ENCODE measurements at regions not wholly inside any gene's neighbourhood (a gene's known extent, or its start where the extent isn't known, plus 50 kb on each side); places are given as distances from the start of the nearest gene placed in this dataset.

DNA sequence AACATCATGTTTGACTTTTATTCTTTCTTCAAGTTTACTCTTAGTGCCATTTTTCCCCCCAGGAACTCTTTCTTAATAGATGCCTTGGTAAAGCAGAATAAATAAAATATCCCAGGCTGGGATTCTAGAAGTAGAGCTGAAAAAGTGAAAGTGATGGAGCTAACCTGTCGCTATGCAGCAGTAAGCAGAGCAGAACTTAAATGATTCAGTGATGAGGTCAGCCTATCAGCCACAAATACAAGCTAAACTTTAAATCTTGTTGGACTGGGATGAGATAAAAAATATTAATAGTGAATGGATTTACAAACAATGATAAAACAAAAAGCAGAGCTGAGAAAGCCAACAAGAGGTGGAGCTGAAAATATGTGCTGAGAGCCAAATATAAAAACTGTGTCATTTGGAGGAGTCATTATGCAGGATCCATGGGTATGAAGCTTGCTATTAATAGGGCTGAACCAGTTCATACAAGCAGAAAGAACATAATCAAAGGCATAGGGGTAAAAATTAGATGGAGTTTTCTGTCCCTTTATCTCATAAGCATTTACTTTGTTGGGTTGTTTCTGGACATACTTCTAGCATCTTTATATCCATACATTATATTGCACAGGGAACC, 877.8 kb downstream of the EPHA7 start:
- FAIRE-seq, result no peak
- no peaks in the 10 kb centered on the region for H3K4me1 ChIP-seq (ENCODE audit: control insufficient read depth in 3 of 3, insufficient read depth in 2 of 3, low read depth in 1 of 3, low read length in 2 of 3)
- no peak for DNase-seq
- H3K4me3 ChIP-seq (ENCODE audit: low read depth in 1 of 3, low read length in 3 of 3), result no peak overlapping the region
- H3K27me3 ChIP-seq (ENCODE audit: control insufficient read depth in 3 of 3, insufficient read depth in 3 of 3, low read length in 3 of 3), result no peaks in the 10 kb centered on the region
- H3K27ac ChIP-seq (ENCODE audit: low read depth in 1 of 3, low read length in 2 of 3), result no peak overlapping the region
- WGBS, 3 donors, result 73 to 79% (median 78%) methylated on average over 1 of the region's 1 CpG
- no peaks in the 10 kb centered on the region for H3K9me3 ChIP-seq (ENCODE audit: control insufficient read depth in 2 of 2, insufficient read depth in 1 of 2, low read depth in 1 of 2, low read length in 1 of 2)
- no peaks in the 10 kb centered on the region for H3K36me3 ChIP-seq (ENCODE audit: control insufficient read depth in 3 of 3, insufficient read depth in 2 of 3, low read depth in 1 of 3, low read length in 3 of 3)

DNA sequence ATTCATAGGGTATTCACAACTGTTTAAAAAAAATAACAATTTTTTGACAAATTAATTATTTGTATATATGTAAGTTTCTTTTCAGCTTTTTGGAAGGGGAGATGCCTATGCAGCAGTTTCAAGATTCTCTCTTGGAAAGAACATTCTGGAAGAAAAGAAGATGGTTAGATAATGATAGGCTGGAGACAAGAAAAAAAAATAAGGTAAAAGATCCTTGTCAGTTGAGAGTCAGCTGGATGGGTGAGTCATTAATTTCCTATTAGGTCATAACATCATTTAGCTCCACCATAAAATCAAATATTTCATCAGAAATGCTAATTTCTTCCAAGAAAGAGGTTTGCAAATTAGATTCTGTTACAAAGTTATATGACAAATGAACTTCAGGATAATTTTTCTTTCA, 880.4 kb downstream of the EPHA7 start:
- DNase-seq (no peak), FAIRE-seq (no peak)
- H3K36me3 ChIP-seq (ENCODE audit: control insufficient read depth in 3 of 3, insufficient read depth in 2 of 3, low read depth in 1 of 3, low read length in 3 of 3), result no peaks in the 10 kb centered on the region
- H3K4me1 ChIP-seq (ENCODE audit: control insufficient read depth in 3 of 3, insufficient read depth in 2 of 3, low read depth in 1 of 3, low read length in 2 of 3), result no peaks in the 10 kb centered on the region
- no peak overlapping the region for H3K27ac ChIP-seq (ENCODE audit: low read depth in 1 of 3, low read length in 2 of 3)
- no peaks in the 10 kb centered on the region for H3K9me3 ChIP-seq (ENCODE audit: control insufficient read depth in 2 of 2, insufficient read depth in 1 of 2, low read depth in 1 of 2, low read length in 1 of 2)
- no peak overlapping the region for H3K4me3 ChIP-seq (ENCODE audit: low read depth in 1 of 3, low read length in 3 of 3)
- no peaks in the 10 kb centered on the region for H3K27me3 ChIP-seq (ENCODE audit: control insufficient read depth in 3 of 3, insufficient read depth in 3 of 3, low read length in 3 of 3)

- no peak overlapping the region for H3K4me3 ChIP-seq (ENCODE audit: low read depth in 1 of 3, low read length in 3 of 3)
- H3K27me3 ChIP-seq (ENCODE audit: control insufficient read depth in 3 of 3, insufficient read depth in 3 of 3, low read length in 3 of 3), result no peaks in the 10 kb centered on the region
- WGBS, 3 donors, result 7 to 26% (median 15%) methylated on average over 1 of the region's 1 CpG
- DNase-seq (no peak), FAIRE-seq (no peak)
- no peaks in the 10 kb centered on the region for H3K36me3 ChIP-seq (ENCODE audit: control insufficient read depth in 3 of 3, insufficient read depth in 2 of 3, low read depth in 1 of 3, low read length in 3 of 3)
- H3K4me1 ChIP-seq (ENCODE audit: control insufficient read depth in 3 of 3, insufficient read depth in 2 of 3, low read depth in 1 of 3, low read length in 2 of 3), result no peaks in the 10 kb centered on the region
- H3K9me3 ChIP-seq (ENCODE audit: control insufficient read depth in 2 of 2, insufficient read depth in 1 of 2, low read depth in 1 of 2, low read length in 1 of 2), result no peaks in the 10 kb centered on the region
- no peak overlapping the region for H3K27ac ChIP-seq (ENCODE audit: low read depth in 1 of 3, low read length in 2 of 3)
Measured at GRCh38 chr6:92538275-92538674, 881.1 kb downstream of the EPHA7 start.

GRCh38 chr6:92534109-92534508, 885.2 kb downstream of the EPHA7 start:
- Histone ChIP-seq H3K4me1 (ENCODE audit: control insufficient read depth in 3 of 3, insufficient read depth in 2 of 3, low read depth in 1 of 3, low read length in 2 of 3) (no peaks in the 10 kb centered on the region), H3K27me3 (ENCODE audit: control insufficient read depth in 3 of 3, insufficient read depth in 3 of 3, low read length in 3 of 3) (no peaks in the 10 kb centered on the region), H3K27ac (ENCODE audit: low read depth in 1 of 3, low read length in 2 of 3) (no peak overlapping the region), H3K36me3 (ENCODE audit: control insufficient read depth in 3 of 3, insufficient read depth in 2 of 3, low read depth in 1 of 3, low read length in 3 of 3) (no peaks in the 10 kb centered on the region), H3K9me3 (ENCODE audit: control insufficient read depth in 2 of 2, insufficient read depth in 1 of 2, low read depth in 1 of 2, low read length in 1 of 2) (no peaks in the 10 kb centered on the region), H3K4me3 (ENCODE audit: low read depth in 1 of 3, low read length in 3 of 3) (no peak overlapping the region)
- WGBS, 3 donors, result 51 to 58% (median 52%) methylated on average over 3 of the region's 3 CpGs
- FAIRE-seq, result no peak
- no peak for DNase-seq

DNA sequence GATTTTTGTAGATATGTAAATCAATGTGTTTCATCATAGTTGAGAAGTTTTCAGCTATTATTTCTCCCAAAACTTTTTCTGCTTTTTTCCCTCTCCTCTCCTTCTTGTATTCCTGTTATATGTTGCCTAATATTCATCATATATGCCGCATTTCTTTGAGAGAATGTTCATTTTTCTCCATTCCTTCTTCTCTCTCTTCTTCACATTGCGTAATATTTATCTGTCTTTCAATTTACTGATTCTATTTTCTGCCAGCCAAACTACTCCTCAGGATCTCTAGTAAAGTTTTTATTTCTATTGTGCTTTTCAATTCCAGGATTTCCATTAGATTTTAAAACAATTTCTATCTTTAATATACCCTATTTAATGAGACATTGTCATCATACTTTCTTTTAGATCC, 896.8 kb downstream of the EPHA7 start:
- no peak for DNase-seq
- no peaks in the 10 kb centered on the region for H3K36me3 ChIP-seq (ENCODE audit: control insufficient read depth in 3 of 3, insufficient read depth in 2 of 3, low read depth in 1 of 3, low read length in 3 of 3)
- no peaks in the 10 kb centered on the region for H3K4me1 ChIP-seq (ENCODE audit: control insufficient read depth in 3 of 3, insufficient read depth in 2 of 3, low read depth in 1 of 3, low read length in 2 of 3)

GRCh38 chr6:92521553-92521952, 897.8 kb downstream of the EPHA7 start:
- Histone ChIP-seq H3K27me3 (ENCODE audit: control insufficient read depth in 3 of 3, insufficient read depth in 3 of 3, low read length in 3 of 3) (no peaks in the 10 kb centered on the region), H3K4me1 (ENCODE audit: control insufficient read depth in 3 of 3, insufficient read depth in 2 of 3, low read depth in 1 of 3, low read length in 2 of 3) (no peaks in the 10 kb centered on the region), H3K27ac (ENCODE audit: low read depth in 1 of 3, low read length in 2 of 3) (no peak overlapping the region), H3K9me3 (ENCODE audit: control insufficient read depth in 2 of 2, insufficient read depth in 1 of 2, low read depth in 1 of 2, low read length in 1 of 2) (peaks cover 0 to 4% of the 10 kb centered on the region in 2 donors), H3K36me3 (ENCODE audit: control insufficient read depth in 3 of 3, insufficient read depth in 2 of 3, low read depth in 1 of 3, low read length in 3 of 3) (no peaks in the 10 kb centered on the region), H3K4me3 (ENCODE audit: low read depth in 1 of 3, low read length in 3 of 3) (no peak overlapping the region)
- FAIRE-seq (no peak), DNase-seq (no peak)
- 61 to 86% (median 77%) methylated on average over 1 of the region's 1 CpG for WGBS, 3 donors

More for the DNA sequence above, 896.8 kb downstream of the EPHA7 start:
- Histone ChIP-seq H3K9me3 (ENCODE audit: control insufficient read depth in 2 of 2, insufficient read depth in 1 of 2, low read depth in 1 of 2, low read length in 1 of 2) (peaks cover 0 to 4% of the 10 kb centered on the region in 2 donors), H3K27ac (ENCODE audit: low read depth in 1 of 3, low read length in 2 of 3) (no peak overlapping the region), H3K27me3 (ENCODE audit: control insufficient read depth in 3 of 3, insufficient read depth in 3 of 3, low read length in 3 of 3) (no peaks in the 10 kb centered on the region), H3K4me3 (ENCODE audit: low read depth in 1 of 3, low read length in 3 of 3) (no peak overlapping the region)
- no peak for FAIRE-seq
- WGBS, 3 donors, result 46 to 90% (median 81%) methylated on average over 2 of the region's 2 CpGs

GRCh38 chr6:92510137-92510536, 909.2 kb downstream of the EPHA7 start:
- no peaks in the 10 kb centered on the region for H3K36me3 ChIP-seq (ENCODE audit: control insufficient read depth in 3 of 3, insufficient read depth in 2 of 3, low read depth in 1 of 3, low read length in 3 of 3)
- H3K27ac ChIP-seq (ENCODE audit: low read depth in 1 of 3, low read length in 2 of 3), result no peak overlapping the region
- no peak overlapping the region for H3K4me3 ChIP-seq (ENCODE audit: low read depth in 1 of 3, low read length in 3 of 3)
- no peaks in the 10 kb centered on the region for H3K4me1 ChIP-seq (ENCODE audit: control insufficient read depth in 3 of 3, insufficient read depth in 2 of 3, low read depth in 1 of 3, low read length in 2 of 3)
- WGBS, 3 donors, result 82 to 91% (median 84%) methylated on average over 1 of the region's 1 CpG
- H3K27me3 ChIP-seq (ENCODE audit: control insufficient read depth in 3 of 3, insufficient read depth in 3 of 3, low read length in 3 of 3), result no peaks in the 10 kb centered on the region
- H3K9me3 ChIP-seq (ENCODE audit: control insufficient read depth in 2 of 2, insufficient read depth in 1 of 2, low read depth in 1 of 2, low read length in 1 of 2), result peaks cover 3 to 24% of the 10 kb centered on the region in 2 donors
- FAIRE-seq (no peak), DNase-seq (no peak)

DNA sequence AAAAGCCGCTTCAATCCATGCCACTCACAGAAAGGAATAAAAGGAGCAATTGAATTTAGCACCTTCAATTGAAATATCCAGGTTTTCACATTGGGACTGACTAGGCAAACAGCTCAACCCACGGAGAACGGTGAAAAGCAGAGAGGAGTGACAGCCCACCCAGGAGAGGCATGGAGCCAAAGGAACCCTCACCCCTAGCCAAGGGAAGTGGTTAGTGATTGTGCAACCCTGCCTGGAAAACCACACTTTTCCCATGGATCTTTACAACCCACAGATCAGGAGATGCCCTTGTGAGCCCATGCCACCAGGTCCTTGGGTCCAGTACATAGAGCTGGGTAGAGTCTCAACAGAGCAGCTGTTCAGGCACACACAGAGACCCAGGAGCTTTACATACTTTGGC, 911.8 kb downstream of the EPHA7 start:
- no peak for FAIRE-seq
- DNase-seq, result no peak
- WGBS, 3 donors, result 87 to 90% (median 89%) methylated on average over 3 of the region's 3 CpGs

DNA sequence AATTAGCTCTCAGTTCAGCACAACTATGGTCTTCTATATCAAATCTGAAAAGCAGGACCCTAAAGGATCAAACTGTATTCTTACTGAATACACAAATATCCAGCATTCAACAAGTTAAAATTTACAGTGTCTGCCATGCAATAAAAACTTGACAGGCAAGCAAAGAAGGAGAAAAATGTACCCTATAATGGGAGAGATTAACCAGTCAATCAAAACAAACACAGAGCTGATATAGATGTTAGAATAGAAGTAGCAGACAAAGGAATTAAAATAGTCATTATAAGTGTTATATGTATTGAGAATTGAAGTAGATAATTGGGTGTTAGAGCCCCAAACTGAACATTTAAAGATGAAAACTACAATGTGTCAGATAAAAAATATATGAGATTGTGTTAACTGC, 914.9 kb downstream of the EPHA7 start:
- H3K27ac ChIP-seq (ENCODE audit: low read depth in 1 of 3, low read length in 2 of 3), result no peak overlapping the region
- no peaks in the 10 kb centered on the region for H3K4me1 ChIP-seq (ENCODE audit: control insufficient read depth in 3 of 3, insufficient read depth in 2 of 3, low read depth in 1 of 3, low read length in 2 of 3)
- peaks cover 0 to 15% of the 10 kb centered on the region in 2 donors for H3K9me3 ChIP-seq (ENCODE audit: control insufficient read depth in 2 of 2, insufficient read depth in 1 of 2, low read depth in 1 of 2, low read length in 1 of 2)
- FAIRE-seq, result no peak
- H3K4me3 ChIP-seq (ENCODE audit: low read depth in 1 of 3, low read length in 3 of 3), result no peak overlapping the region
- H3K27me3 ChIP-seq (ENCODE audit: control insufficient read depth in 3 of 3, insufficient read depth in 3 of 3, low read length in 3 of 3), result no peaks in the 10 kb centered on the region
- no peaks in the 10 kb centered on the region for H3K36me3 ChIP-seq (ENCODE audit: control insufficient read depth in 3 of 3, insufficient read depth in 2 of 3, low read depth in 1 of 3, low read length in 3 of 3)
- DNase-seq, result no peak

More for the DNA sequence above, 911.8 kb downstream of the EPHA7 start:
- Histone ChIP-seq H3K36me3 (ENCODE audit: control insufficient read depth in 3 of 3, insufficient read depth in 2 of 3, low read depth in 1 of 3, low read length in 3 of 3) (no peaks in the 10 kb centered on the region), H3K9me3 (ENCODE audit: control insufficient read depth in 2 of 2, insufficient read depth in 1 of 2, low read depth in 1 of 2, low read length in 1 of 2) (peaks cover 3 to 24% of the 10 kb centered on the region in 2 donors), H3K27ac (ENCODE audit: low read depth in 1 of 3, low read length in 2 of 3) (no peak overlapping the region), H3K27me3 (ENCODE audit: control insufficient read depth in 3 of 3, insufficient read depth in 3 of 3, low read length in 3 of 3) (no peaks in the 10 kb centered on the region), H3K4me3 (ENCODE audit: low read depth in 1 of 3, low read length in 3 of 3) (no peak overlapping the region), H3K4me1 (ENCODE audit: control insufficient read depth in 3 of 3, insufficient read depth in 2 of 3, low read depth in 1 of 3, low read length in 2 of 3) (no peaks in the 10 kb centered on the region)
